HCT116 (cell line): ENCODE measurements at regions not wholly inside any gene's neighbourhood (a gene's known extent, or its start where the extent isn't known, plus 50 kb on each side); places are given as distances from the start of the nearest gene placed in this dataset.

ENCODE experiments used
- ATAC-seq: fragments of 200-7000 bp; cut with Tn5 transposase; 2 replicates; pipeline ENCODE4 v1.9.1; 2020; ENCODE audit warnings: mild to moderate bottlenecking, moderate library complexity
- BruUV-seq: library from RNA; stranded (reverse); fragments of 400-500 nt; replicated peaks from 2 replicates; lab custom pipeline; 2021; lab: Mats Ljungman, UMichigan
- CTCF ChIA-PET: fragments of 300-600 bp; sonication (Branson Sonifier 250); formaldehyde crosslinking; loops from one replicate; lab custom pipeline; 2021; ENCODE audit warnings: antibody characterized with exemption; lab: Charles Lee
- POLR2A ChIA-PET: fragments of 300-600, 350-600 bp; sonication (Branson Sonifier 250); formaldehyde crosslinking; loops from one replicate; lab custom pipeline; 2021; ENCODE audit warnings: antibody characterized with exemption; lab: Charles Lee
- RAD21 ChIA-PET, 2 experiments: fragments of 300-600 bp; sonication (Branson Sonifier 250); formaldehyde crosslinking; loops; one replicate each; lab custom pipeline; 2023; ENCODE audit warnings: low total read pairs in 2 of 2; ENCODE audit not compliant: uncharacterized antibody in 2 of 2, unreplicated experiment in 2 of 2, low non-redundant PET in 1 of 2; lab: Charles Lee
- DNase-seq: peaks from one replicate; pipeline ENCODE4 v3.0.0-alpha.2; 2010; ENCODE audit warnings: low read depth, low spot score
- H2AFZ ChIP-seq: fragments of 200-600 bp; shearing (Covaris generic), sonication (generic); 2 replicates; pipeline ENCODE4 v1.6.1; 2017; ENCODE audit warnings: low read depth, mixed run types, mixed read lengths, antibody characterized with exemption, low read length; ENCODE audit not compliant: poor library complexity, severe bottlenecking
- H3K27ac ChIP-seq: 2 replicates; pipeline ENCODE4 v1.5.1; 2012; ENCODE audit warnings: low read depth, low read length
- H3K27me3 ChIP-seq: fragments of 200-600 bp; sonication (generic); 2 replicates; pipeline ENCODE4 v1.6.1; 2016; ENCODE audit warnings: mixed run types, low read length, mixed read lengths; ENCODE audit not compliant: insufficient read depth
- H3K36me3 ChIP-seq, 2 experiments: fragments of 200-500 bp in 1 of 2; fragments of 200-600 bp in 1 of 2; sonication (Bioruptor generic) in 1 of 2; sonication (generic) in 1 of 2; 2 replicates each; pipeline versions ENCODE4 v1.5.1 to v1.6.1; 2014 to 2016; ENCODE audit warnings: low read length in 2 of 2, inconsistent platforms in 1 of 2, mixed read lengths in 1 of 2, mixed run types in 1 of 2; ENCODE audit not compliant: insufficient read depth in 2 of 2, control insufficient read depth in 1 of 2
- H3K4me1 ChIP-seq, 2 experiments: fragments of 200-600 bp in 1 of 2; sonication (generic) in 1 of 2; 2 replicates each; pipeline versions ENCODE4 v1.5.1 to v1.6.1; 2012 to 2017; ENCODE audit warnings: low read length in 2 of 2, inconsistent platforms in 1 of 2, mild to moderate bottlenecking in 1 of 2, mixed read lengths in 1 of 2, mixed run types in 1 of 2, moderate library complexity in 1 of 2; ENCODE audit not compliant: insufficient read depth in 2 of 2, control insufficient read depth in 1 of 2
- H3K4me2 ChIP-seq: fragments of 200-600 bp; sonication (generic); 2 replicates; pipeline ENCODE4 v1.6.1; 2017; ENCODE audit warnings: mixed run types, low read length, mixed read lengths
- H3K4me3 ChIP-seq, 2 experiments: fragments of 200-600 bp in 1 of 2; sonication (generic) in 1 of 2; replicated peaks in 1 of 2; 2 replicates each; pipeline ENCODE4 v1.5.1; 2011 to 2016; ENCODE audit warnings: low read length in 2 of 2, control low read depth in 1 of 2, low read depth in 1 of 2, mild to moderate bottlenecking in 1 of 2, mixed read lengths in 1 of 2, mixed run types in 1 of 2
- H3K79me2 ChIP-seq: fragments of 200-600 bp; sonication (generic); 2 replicates; pipeline ENCODE4 v1.6.1; 2017; ENCODE audit warnings: mild to moderate bottlenecking, mixed run types, low read length, moderate library complexity, mixed read lengths; ENCODE audit not compliant: insufficient read depth
- H3K9ac ChIP-seq: fragments of 200-600 bp; sonication (generic); 2 replicates; pipeline ENCODE4 v1.6.1; 2016; ENCODE audit warnings: low read length, mixed read lengths
- H3K9me2 ChIP-seq: fragments of 200-600 bp; sonication (generic), shearing (Covaris generic); 2 replicates; pipeline ENCODE4 v1.6.1; 2017; ENCODE audit warnings: mixed run types, mild to moderate bottlenecking, moderate library complexity; ENCODE audit not compliant: insufficient read depth
- H3K9me3 ChIP-seq, 2 experiments: fragments of 200-500 bp in 1 of 2; fragments of 200-600 bp in 1 of 2; sonication (Bioruptor generic) in 1 of 2; sonication (generic) in 1 of 2; 2 replicates each; pipeline ENCODE4 v1.6.1; 2014 to 2017; ENCODE audit warnings: low read length in 2 of 2, mixed read lengths in 2 of 2, inconsistent platforms in 1 of 2, low read depth in 1 of 2, mild to moderate bottlenecking in 1 of 2, mixed run types in 1 of 2, moderate library complexity in 1 of 2; ENCODE audit not compliant: control insufficient read depth in 1 of 2, insufficient read depth in 1 of 2
- H4K20me1 ChIP-seq: fragments of 200-600 bp; sonication (generic), shearing (Covaris generic); 2 replicates; pipeline ENCODE4 v1.6.1; 2017; ENCODE audit warnings: mixed run types, mild to moderate bottlenecking, moderate library complexity; ENCODE audit not compliant: insufficient read depth
- ATF3 ChIP-seq: IDR thresholded peaks from 2 replicates; pipeline ENCODE4 v1.6.1; 2012
- CBX3 ChIP-seq: IDR thresholded peaks from 2 replicates; pipeline ENCODE4 v1.6.1; 2012; ENCODE audit warnings: low read depth
- CEBPB ChIP-seq: IDR thresholded peaks from 2 replicates; pipeline ENCODE4 v1.6.1; 2012; ENCODE audit warnings: low read depth
- CTCF ChIP-seq, 3 experiments: fragments of 200-600 bp in 1 of 3; sonication (generic) in 1 of 3; IDR thresholded peaks in 2 of 3; conservative IDR thresholded peaks in 1 of 3; 2 replicates each; pipeline ENCODE4 v1.5.1; 2012 to 2017; ENCODE audit warnings: low read depth in 2 of 3, low read length in 2 of 3, antibody characterized with exemption in 1 of 3, borderline replicate concordance in 1 of 3, control low read depth in 1 of 3, mild to moderate bottlenecking in 1 of 3, mixed read lengths in 1 of 3, mixed run types in 1 of 3, moderate library complexity in 1 of 3; ENCODE audit not compliant: insufficient read depth in 1 of 3
- ELF1 ChIP-seq: IDR thresholded peaks from 2 replicates; pipeline ENCODE4 v1.6.1; 2012; ENCODE audit warnings: low read depth, borderline replicate concordance
- EZH2 ChIP-seq: fragments of 200-600 bp; sonication (generic); IDR thresholded peaks from 2 replicates; pipeline ENCODE4 v1.6.1; 2017; ENCODE audit warnings: antibody characterized with exemption, mixed run types
- EZH2phosphoT487 ChIP-seq: fragments of 200-600 bp; IDR thresholded peaks from 2 replicates; pipeline ENCODE4 v1.6.1; 2018; ENCODE audit warnings: antibody characterized with exemption, borderline replicate concordance
- FOSL1 ChIP-seq: IDR thresholded peaks from 2 replicates; pipeline ENCODE4 v1.6.1; 2012; ENCODE audit warnings: low read depth
- JUND ChIP-seq: IDR thresholded peaks from 2 replicates; pipeline ENCODE4 v1.6.1; 2012
- MAX ChIP-seq: IDR thresholded peaks from 2 replicates; pipeline ENCODE4 v1.6.1; 2012
- POLR2A ChIP-seq: IDR thresholded peaks from 2 replicates; pipeline ENCODE4 v1.7.0; 2011; ENCODE audit warnings: borderline replicate concordance; ENCODE audit not compliant: insufficient read depth, insufficient read length; ENCODE audit errors: extremely low read depth
- POLR2AphosphoS5 ChIP-seq: IDR thresholded peaks from 2 replicates; pipeline ENCODE4 v1.6.1; 2011; ENCODE audit warnings: mild to moderate bottlenecking, low read depth, low read length, moderate library complexity
- RAD21 ChIP-seq: IDR thresholded peaks from 2 replicates; pipeline ENCODE4 v1.6.1; 2012; ENCODE audit warnings: low read depth, mild to moderate bottlenecking
- SIN3A ChIP-seq: IDR thresholded peaks from 2 replicates; pipeline ENCODE4 v1.6.1; 2012; ENCODE audit warnings: low read depth
- SP1 ChIP-seq: IDR thresholded peaks from 2 replicates; pipeline ENCODE4 v1.6.1; 2012; ENCODE audit warnings: low read depth
- SRF ChIP-seq: IDR thresholded peaks from 2 replicates; pipeline ENCODE4 v1.6.1; 2012; ENCODE audit warnings: low read depth
- TCF7L2 ChIP-seq: IDR thresholded peaks from 2 replicates; pipeline ENCODE4 v1.7.0; 2011; ENCODE audit warnings: borderline replicate concordance, inconsistent platforms; ENCODE audit not compliant: insufficient read depth, insufficient read length; ENCODE audit errors: extremely low read depth
- YY1 ChIP-seq: IDR thresholded peaks from 2 replicates; pipeline ENCODE4 v1.6.1; 2011; ENCODE audit warnings: low read length, low read depth, moderate library complexity, mild to moderate bottlenecking; ENCODE audit not compliant: insufficient replicate concordance; ENCODE audit errors: extremely low read depth
- ZFX ChIP-seq: fragments of 450-650 bp; IDR thresholded peaks from 2 replicates; pipeline ENCODE4 v1.6.1; 2017
- ZNF274 ChIP-seq: fragments of 200-500 bp; sonication (Bioruptor generic); IDR thresholded peaks from 2 replicates; pipeline ENCODE4 v1.6.1; 2014; ENCODE audit warnings: mild to moderate bottlenecking, low read depth, low read length, inconsistent platforms
- intact Hi-C: fragments of 100-400 bp; cut with micrococcal nuclease; formaldehyde crosslinking; loops from 2 replicates; pipeline ENCODE4 v1.10.0; 2022

- no peaks in the 10 kb centered on the region for H3K9me2 ChIP-seq
- no peak for TF ChIP-seq MAX
- no peak for TF ChIP-seq RAD21
- H3K4me2 ChIP-seq: no peak overlapping the region
- no peaks in the 10 kb centered on the region for H3K79me2 ChIP-seq
- H3K9ac ChIP-seq: no peak overlapping the region
- no peak for ATAC-seq
- no peak overlapping the region for H2AFZ ChIP-seq
- POLR2A ChIA-PET: no interaction called here
- no peaks in the 10 kb centered on the region for H4K20me1 ChIP-seq
- no peaks in the 10 kb centered on the region for H3K36me3 ChIP-seq
- no peak overlapping the region for H3K4me3 ChIP-seq
- no TSS peak for BruUV-seq
- no peak overlapping the region for H3K27ac ChIP-seq
- RAD21 ChIA-PET: no interaction called here
- no peaks in the 10 kb centered on the region for H3K4me1 ChIP-seq
- CTCF ChIA-PET: no interaction called here
- no peaks in the 10 kb centered on the region for H3K27me3 ChIP-seq
- H3K9me3 ChIP-seq: peaks cover 12 to 28% of the 10 kb centered on the region in 2 experiments; a peak in 2 of 4 replicates
- intact Hi-C loops: no loop called here
- DNase-seq: no peak
Measured at GRCh38 chr18:77866351-77866750, 616.7 kb downstream of the GALR1 start.

- H3K4me3 ChIP-seq: no peak overlapping the region
- H3K4me2 ChIP-seq: no peak overlapping the region
- BruUV-seq: no TSS peak
- H3K9me2 ChIP-seq: no peaks in the 10 kb centered on the region
- H2AFZ ChIP-seq: no peak overlapping the region
- H3K4me1 ChIP-seq: no peaks in the 10 kb centered on the region
- intact Hi-C loops: no loop called here
- RAD21 ChIA-PET: no interaction called here
- DNase-seq: no peak
- POLR2A ChIA-PET: no interaction called here
- no peaks in the 10 kb centered on the region for H3K79me2 ChIP-seq
- H3K27ac ChIP-seq: no peak overlapping the region
- TF ChIP-seq SIN3A: no peak
- no peak for TF ChIP-seq FOSL1
- TF ChIP-seq ZFX: no peak
- no peak for TF ChIP-seq SP1
- no peak for TF ChIP-seq JUND
- no peak for TF ChIP-seq ZNF274
- no peak for TF ChIP-seq EZH2
- no peak for TF ChIP-seq ATF3
- TF ChIP-seq MAX: no peak
- TF ChIP-seq CBX3: no peak
- TF ChIP-seq CTCF (IDR thresholded peaks at IDR 0.05 in 2 of 3, conservative IDR thresholded peaks at IDR 0.05 in 1 of 3; ENCODE audit: borderline replicate concordance in 1 of 3, insufficient read depth in 1 of 3, low read depth in 2 of 3, low read length in 2 of 3): no peak
- TF ChIP-seq CEBPB: no peak
- TF ChIP-seq POLR2A: no peak
- no peak for TF ChIP-seq YY1
- TF ChIP-seq POLR2AphosphoS5: no peak
- no peak for TF ChIP-seq ELF1
- TF ChIP-seq EZH2phosphoT487: no peak
- TF ChIP-seq TCF7L2: no peak
- TF ChIP-seq SRF: no peak
- TF ChIP-seq RAD21: no peak
- TF ChIP-seq, all 23 proteins: peak for 0
- no peak overlapping the region for H3K9ac ChIP-seq
- CTCF ChIA-PET: no interaction called here
- H4K20me1 ChIP-seq: no peaks in the 10 kb centered on the region
- no peaks in the 10 kb centered on the region for H3K27me3 ChIP-seq
- peaks cover 0 to 22% of the 10 kb centered on the region in 2 experiments; a peak in 2 of 4 replicates for H3K9me3 ChIP-seq
- no peak for ATAC-seq
- no peaks in the 10 kb centered on the region for H3K36me3 ChIP-seq
Measured at GRCh38 chr18:77870199-77870598, 620.6 kb downstream of the GALR1 start.
